GM12878 (cell line): ENCODE measurements at regions not wholly inside any gene's neighbourhood (a gene's known extent, or its start where the extent isn't known, plus 50 kb on each side); places are given as distances from the start of the nearest gene placed in this dataset.

Experiments
- ATAC-seq: fragments of 200-7000 bp; cut with Tn5 transposase; 3 replicates; pipeline ENCODE4 v1.9.1; 2020; ENCODE audit warnings: mild to moderate bottlenecking, moderate library complexity
- BruUV-seq: library from RNA; stranded (reverse); fragments of 400-500 nt; replicated peaks from 2 replicates; lab custom pipeline; 2021; lab: Mats Ljungman, UMichigan
- CTCF ChIA-PET: fragments of 300-600 bp; sonication (Branson Sonifier 250); formaldehyde crosslinking; extraction: SDS; loops from one replicate; lab custom pipeline; 2021; ENCODE audit warnings: inconsistent platforms; lab: Yijun Ruan, JAX
- POLR2A ChIA-PET: fragments of 350-600 bp; formaldehyde crosslinking; extraction: SDS; loops from one replicate; lab custom pipeline; 2021; ENCODE audit warnings: inconsistent platforms; lab: Charles Lee
- RAD21 ChIA-PET: fragments of 300-600 bp; sonication (Branson Sonifier 250); formaldehyde crosslinking; loops from one replicate; lab custom pipeline; 2023; ENCODE audit warnings: antibody characterized with exemption; ENCODE audit not compliant: unreplicated experiment; lab: Charles Lee
- SMC1A ChIA-PET: fragments of 300-600 bp; sonication (Branson Sonifier 250); formaldehyde crosslinking; loops from one replicate; lab custom pipeline; 2023; ENCODE audit not compliant: unreplicated experiment, uncharacterized antibody; lab: Charles Lee
- DNase-seq: peaks from one replicate; pipeline ENCODE4 v3.0.0-alpha.2; 2011; ENCODE audit warnings: low read depth, low spot score
- FAIRE-seq: peaks from 3 replicates; lab custom pipeline; 2011; peaks lifted over from hg19 to GRCh38; lab: Jason Lieb, UNC
- H2AFZ ChIP-seq: 2 replicates; pipeline ENCODE4 v1.6.0; 2011; ENCODE audit warnings: low read depth, low read length, control low read depth; ENCODE audit not compliant: control insufficient read depth
- H3K27ac ChIP-seq: 2 replicates; pipeline ENCODE4 v1.5.1; 2011; ENCODE audit warnings: control low read depth; ENCODE audit not compliant: control insufficient read depth, insufficient read depth
- H3K27me3 ChIP-seq, 2 experiments: replicated peaks in 1 of 2; 2 replicates each; pipeline versions ENCODE4 v1.6.0 to v1.6.1; 2011; ENCODE audit warnings: low read length in 1 of 2; ENCODE audit not compliant: control insufficient read depth in 2 of 2, insufficient read depth in 2 of 2
- H3K36me3 ChIP-seq, 2 experiments: 2 replicates each; pipeline ENCODE4 v1.5.1; 2011; ENCODE audit warnings: low read length in 1 of 2; ENCODE audit not compliant: control insufficient read depth in 2 of 2, insufficient read depth in 2 of 2
- H3K4me1 ChIP-seq: 2 replicates; pipeline ENCODE4 v1.6.1; 2011; ENCODE audit warnings: mild to moderate bottlenecking, low read length, moderate library complexity, mixed read lengths; ENCODE audit not compliant: control insufficient read depth, insufficient read depth
- H3K4me2 ChIP-seq: 2 replicates; pipeline ENCODE4 v1.6.0; 2011; ENCODE audit warnings: control low read depth; ENCODE audit not compliant: control insufficient read depth, insufficient read depth
- H3K4me3 ChIP-seq: fragments of 200-600 bp; sonication (generic); 2 replicates; pipeline ENCODE4 v1.5.1; 2016
- H3K79me2 ChIP-seq: 2 replicates; pipeline ENCODE4 v1.6.0; 2011; ENCODE audit warnings: low read length; ENCODE audit not compliant: control insufficient read depth, insufficient read depth
- H3K9ac ChIP-seq: 2 replicates; pipeline ENCODE4 v1.8.0; 2011; ENCODE audit warnings: low read length, control low read depth, mixed read lengths; ENCODE audit not compliant: control insufficient read depth, insufficient read depth
- H3K9me3 ChIP-seq: replicated peaks from 3 replicates; pipeline ENCODE4 v1.5.1; 2011; ENCODE audit warnings: mild to moderate bottlenecking, low read length; ENCODE audit not compliant: control insufficient read depth, insufficient read depth
- H4K20me1 ChIP-seq: 2 replicates; pipeline ENCODE4 v1.6.0; 2011; ENCODE audit not compliant: control insufficient read depth, insufficient read depth
- ASH2L ChIP-seq: fragments of 300-600, 200-600 bp; sonication (generic); IDR thresholded peaks from 2 replicates; pipeline ENCODE4 v1.6.1; 2017; ENCODE audit warnings: low read depth, mild to moderate bottlenecking, borderline replicate concordance
- BHLHE40 ChIP-seq, 2 experiments: fragments of 450-650 bp in 1 of 2; IDR thresholded peaks; 2 replicates each; pipeline ENCODE4 v1.6.1; 2011 to 2017; ENCODE audit warnings: low read depth in 2 of 2, borderline replicate concordance in 1 of 2, improper control_type of control experiment in 1 of 2, low read length in 1 of 2, mild to moderate bottlenecking in 1 of 2
- BRCA1 ChIP-seq: IDR thresholded peaks from 2 replicates; pipeline ENCODE4 v1.6.1; 2011; ENCODE audit warnings: low read depth, low read length, improper control_type of control experiment
- FOXM1 ChIP-seq: IDR thresholded peaks from 2 replicates; pipeline ENCODE4 v1.6.1; 2012; ENCODE audit warnings: low read depth, mild to moderate bottlenecking, inconsistent platforms, low read length, moderate library complexity
- GABPA ChIP-seq: IDR thresholded peaks from 2 replicates; pipeline ENCODE4 v1.6.1; 2014; ENCODE audit warnings: antibody characterized with exemption, low read depth, mild to moderate bottlenecking, inconsistent platforms
- HCFC1 ChIP-seq: fragments of 150-350 bp; IDR thresholded peaks from 2 replicates; pipeline ENCODE4 v1.6.1; 2014; ENCODE audit warnings: low read length
- NBN ChIP-seq: fragments of 450-650 bp; IDR thresholded peaks from 2 replicates; pipeline ENCODE4 v1.6.1; 2016
- RAD51 ChIP-seq: fragments of 450-650 bp; IDR thresholded peaks from 2 replicates; pipeline ENCODE4 v1.6.1; 2016; ENCODE audit warnings: moderate library complexity, mild to moderate bottlenecking, inconsistent platforms
- WGBS: methylation state at CpG from one replicate; pipeline ENCODE4 v1.1.6; 2016; ENCODE audit warnings: low lambda C conversion rate; ENCODE audit not compliant: insufficient replicate concordance, insufficient coverage; ENCODE audit errors: missing lambda C conversion rate; 5-methylcytosine and 5-hydroxymethylcytosine counted together
- in situ Hi-C: fragments of 300-500 bp; cut with MboI; formaldehyde crosslinking; loops from 9 replicates; pipeline ENCODE4 v1.14.3; 2018; ENCODE audit warnings: mixed read lengths
- intact Hi-C: fragments of 100-400 bp; cut with micrococcal nuclease; formaldehyde crosslinking; loops from one replicate; pipeline ENCODE4 v1.14.2; 2022; ENCODE audit not compliant: unreplicated experiment
- TF ChIP-seq, protein P1 (sequence below): fragments of 150-350 bp; IDR thresholded peaks from 2 replicates; pipeline ENCODE4 v1.6.1; 2016; ENCODE audit warnings: low read depth, low read length
- TF ChIP-seq, protein P2 (sequence below): fragments of 450-650 bp; IDR thresholded peaks from 2 replicates; pipeline ENCODE4 v1.6.1; 2017; ENCODE audit warnings: mild to moderate bottlenecking, moderate library complexity
- TF ChIP-seq, protein P3 (sequence below): fragments of 450-650 bp; IDR thresholded peaks from 2 replicates; pipeline ENCODE4 v1.6.1; 2018; ENCODE audit warnings: mild to moderate bottlenecking, low read depth, moderate library complexity; ENCODE audit not compliant: partially characterized antibody

DNA sequence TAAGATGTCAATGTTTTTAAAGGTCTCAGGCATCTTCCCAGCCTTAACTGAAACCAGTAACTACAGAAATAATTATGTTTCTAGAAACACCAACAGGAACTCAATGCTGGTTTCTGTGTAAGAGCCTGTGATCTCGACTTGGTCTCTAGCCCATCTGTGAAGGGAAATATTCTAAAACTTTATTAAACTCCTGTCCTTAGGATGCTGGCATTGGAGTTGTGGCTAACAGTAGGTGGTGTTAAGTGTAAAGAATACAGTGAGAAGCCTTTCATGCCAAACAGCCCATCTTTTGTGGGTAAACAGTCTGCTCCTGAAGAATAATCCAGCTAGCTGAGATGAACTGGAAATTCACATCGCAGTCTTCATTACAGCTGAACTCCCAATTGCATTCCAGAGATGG is 133.2 kb downstream of the ADAMTS15 start (continued):
- TF ChIP-seq, protein P1, sequence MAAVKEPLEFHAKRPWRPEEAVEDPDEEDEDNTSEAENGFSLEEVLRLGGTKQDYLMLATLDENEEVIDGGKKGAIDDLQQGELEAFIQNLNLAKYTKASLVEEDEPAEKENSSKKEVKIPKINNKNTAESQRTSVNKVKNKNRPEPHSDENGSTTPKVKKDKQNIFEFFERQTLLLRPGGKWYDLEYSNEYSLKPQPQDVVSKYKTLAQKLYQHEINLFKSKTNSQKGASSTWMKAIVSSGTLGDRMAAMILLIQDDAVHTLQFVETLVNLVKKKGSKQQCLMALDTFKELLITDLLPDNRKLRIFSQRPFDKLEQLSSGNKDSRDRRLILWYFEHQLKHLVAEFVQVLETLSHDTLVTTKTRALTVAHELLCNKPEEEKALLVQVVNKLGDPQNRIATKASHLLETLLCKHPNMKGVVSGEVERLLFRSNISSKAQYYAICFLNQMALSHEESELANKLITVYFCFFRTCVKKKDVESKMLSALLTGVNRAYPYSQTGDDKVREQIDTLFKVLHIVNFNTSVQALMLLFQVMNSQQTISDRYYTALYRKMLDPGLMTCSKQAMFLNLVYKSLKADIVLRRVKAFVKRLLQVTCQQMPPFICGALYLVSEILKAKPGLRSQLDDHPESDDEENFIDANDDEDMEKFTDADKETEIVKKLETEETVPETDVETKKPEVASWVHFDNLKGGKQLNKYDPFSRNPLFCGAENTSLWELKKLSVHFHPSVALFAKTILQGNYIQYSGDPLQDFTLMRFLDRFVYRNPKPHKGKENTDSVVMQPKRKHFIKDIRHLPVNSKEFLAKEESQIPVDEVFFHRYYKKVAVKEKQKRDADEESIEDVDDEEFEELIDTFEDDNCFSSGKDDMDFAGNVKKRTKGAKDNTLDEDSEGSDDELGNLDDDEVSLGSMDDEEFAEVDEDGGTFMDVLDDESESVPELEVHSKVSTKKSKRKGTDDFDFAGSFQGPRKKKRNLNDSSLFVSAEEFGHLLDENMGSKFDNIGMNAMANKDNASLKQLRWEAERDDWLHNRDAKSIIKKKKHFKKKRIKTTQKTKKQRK = no peak

DNA sequence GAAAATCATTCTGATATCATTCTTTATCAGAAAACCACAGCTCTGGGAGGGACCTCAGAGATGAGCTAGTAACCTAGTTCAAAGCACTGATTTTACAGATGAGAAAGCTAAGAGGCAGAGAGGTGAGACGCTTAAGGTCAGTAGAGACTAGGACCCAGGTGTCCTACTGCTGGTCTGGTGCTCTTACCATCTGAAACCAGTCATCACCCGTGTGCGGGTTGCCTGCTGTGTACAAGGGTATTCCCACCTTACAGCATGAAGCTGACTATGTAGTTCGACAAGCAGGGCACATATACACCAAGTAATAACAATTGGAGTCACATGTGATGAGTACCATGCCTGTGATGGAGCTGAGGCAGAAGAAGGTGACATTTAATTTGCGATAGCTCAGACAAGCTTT is 133.7 kb downstream of the ADAMTS15 start:
- Histone ChIP-seq H3K36me3 (no peaks in the 10 kb centered on the region), H3K9ac (no peak overlapping the region), H2AFZ (no peak overlapping the region), H3K4me1 (no peaks in the 10 kb centered on the region), H3K4me3 (no peak overlapping the region), H3K27me3 (peaks cover 0 to 2% of the 10 kb centered on the region in 2 experiments; a peak in 1 of 4 replicates), H4K20me1 (no peaks in the 10 kb centered on the region), H3K27ac (no peak overlapping the region), H3K79me2 (no peaks in the 10 kb centered on the region), H3K4me2 (no peak overlapping the region), H3K9me3 (no peaks in the 10 kb centered on the region)
- ATAC-seq (no peak), FAIRE-seq (no peak), DNase-seq (no peak)
- RAD21 ChIA-PET = no interaction called here
- in situ Hi-C loops (no loop called here), intact Hi-C loops (no loop called here)
- CTCF ChIA-PET = interaction anchor here (0.5 to 1.2 kb wide), 2 partner anchors 277 to 1022 kb away, joined by 3 read pairs; no protein-coding TSS in a partner anchor
- BruUV-seq = no TSS peak
- WGBS = 18% methylated on average over 5 of the region's 5 CpGs
- SMC1A ChIA-PET = no interaction called here
- POLR2A ChIA-PET = no interaction called here
- TF ChIP-seq BHLHE40 (IDR thresholded peaks at IDR 0.05; ENCODE audit: borderline replicate concordance in 1 of 2, low read depth in 2 of 2, low read length in 1 of 2) = no peak
- TF ChIP-seq, protein P2, sequence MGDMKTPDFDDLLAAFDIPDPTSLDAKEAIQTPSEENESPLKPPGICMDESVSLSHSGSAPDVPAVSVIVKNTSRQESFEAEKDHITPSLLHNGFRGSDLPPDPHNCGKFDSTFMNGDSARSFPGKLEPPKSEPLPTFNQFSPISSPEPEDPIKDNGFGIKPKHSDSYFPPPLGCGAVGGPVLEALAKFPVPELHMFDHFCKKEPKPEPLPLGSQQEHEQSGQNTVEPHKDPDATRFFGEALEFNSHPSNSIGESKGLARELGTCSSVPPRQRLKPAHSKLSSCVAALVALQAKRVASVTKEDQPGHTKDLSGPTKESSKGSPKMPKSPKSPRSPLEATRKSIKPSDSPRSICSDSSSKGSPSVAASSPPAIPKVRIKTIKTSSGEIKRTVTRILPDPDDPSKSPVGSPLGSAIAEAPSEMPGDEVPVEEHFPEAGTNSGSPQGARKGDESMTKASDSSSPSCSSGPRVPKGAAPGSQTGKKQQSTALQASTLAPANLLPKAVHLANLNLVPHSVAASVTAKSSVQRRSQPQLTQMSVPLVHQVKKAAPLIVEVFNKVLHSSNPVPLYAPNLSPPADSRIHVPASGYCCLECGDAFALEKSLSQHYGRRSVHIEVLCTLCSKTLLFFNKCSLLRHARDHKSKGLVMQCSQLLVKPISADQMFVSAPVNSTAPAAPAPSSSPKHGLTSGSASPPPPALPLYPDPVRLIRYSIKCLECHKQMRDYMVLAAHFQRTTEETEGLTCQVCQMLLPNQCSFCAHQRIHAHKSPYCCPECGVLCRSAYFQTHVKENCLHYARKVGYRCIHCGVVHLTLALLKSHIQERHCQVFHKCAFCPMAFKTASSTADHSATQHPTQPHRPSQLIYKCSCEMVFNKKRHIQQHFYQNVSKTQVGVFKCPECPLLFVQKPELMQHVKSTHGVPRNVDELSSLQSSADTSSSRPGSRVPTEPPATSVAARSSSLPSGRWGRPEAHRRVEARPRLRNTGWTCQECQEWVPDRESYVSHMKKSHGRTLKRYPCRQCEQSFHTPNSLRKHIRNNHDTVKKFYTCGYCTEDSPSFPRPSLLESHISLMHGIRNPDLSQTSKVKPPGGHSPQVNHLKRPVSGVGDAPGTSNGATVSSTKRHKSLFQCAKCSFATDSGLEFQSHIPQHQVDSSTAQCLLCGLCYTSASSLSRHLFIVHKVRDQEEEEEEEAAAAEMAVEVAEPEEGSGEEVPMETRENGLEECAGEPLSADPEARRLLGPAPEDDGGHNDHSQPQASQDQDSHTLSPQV = no peak
- no peak for TF ChIP-seq HCFC1
- TF ChIP-seq, protein P3, sequence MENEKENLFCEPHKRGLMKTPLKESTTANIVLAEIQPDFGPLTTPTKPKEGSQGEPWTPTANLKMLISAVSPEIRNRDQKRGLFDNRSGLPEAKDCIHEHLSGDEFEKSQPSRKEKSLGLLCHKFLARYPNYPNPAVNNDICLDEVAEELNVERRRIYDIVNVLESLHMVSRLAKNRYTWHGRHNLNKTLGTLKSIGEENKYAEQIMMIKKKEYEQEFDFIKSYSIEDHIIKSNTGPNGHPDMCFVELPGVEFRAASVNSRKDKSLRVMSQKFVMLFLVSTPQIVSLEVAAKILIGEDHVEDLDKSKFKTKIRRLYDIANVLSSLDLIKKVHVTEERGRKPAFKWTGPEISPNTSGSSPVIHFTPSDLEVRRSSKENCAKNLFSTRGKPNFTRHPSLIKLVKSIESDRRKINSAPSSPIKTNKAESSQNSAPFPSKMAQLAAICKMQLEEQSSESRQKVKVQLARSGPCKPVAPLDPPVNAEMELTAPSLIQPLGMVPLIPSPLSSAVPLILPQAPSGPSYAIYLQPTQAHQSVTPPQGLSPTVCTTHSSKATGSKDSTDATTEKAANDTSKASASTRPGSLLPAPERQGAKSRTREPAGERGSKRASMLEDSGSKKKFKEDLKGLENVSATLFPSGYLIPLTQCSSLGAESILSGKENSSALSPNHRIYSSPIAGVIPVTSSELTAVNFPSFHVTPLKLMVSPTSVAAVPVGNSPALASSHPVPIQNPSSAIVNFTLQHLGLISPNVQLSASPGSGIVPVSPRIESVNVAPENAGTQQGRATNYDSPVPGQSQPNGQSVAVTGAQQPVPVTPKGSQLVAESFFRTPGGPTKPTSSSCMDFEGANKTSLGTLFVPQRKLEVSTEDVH = no peak
- no peak for TF ChIP-seq BRCA1
- no peak for TF ChIP-seq GABPA
- TF ChIP-seq RAD51 = no peak
- no peak for TF ChIP-seq NBN
- TF ChIP-seq ASH2L = no peak
- TF ChIP-seq FOXM1 = no peak
